AG04449 (cell line): ENCODE measurements at regions not wholly inside any gene's neighbourhood (a gene's known extent, or its start where the extent isn't known, plus 50 kb on each side); places are given as distances from the start of the nearest gene placed in this dataset.
"Not testable (repeated sequence)": the region's sequence is repeated elsewhere in the genome, so short reads cannot be mapped to it uniquely, and the experiment has no call there.

Source experiments
- CTCF ChIA-PET: fragments of 350-600 bp; formaldehyde crosslinking; extraction: SDS; loops from one replicate; lab custom pipeline; 2021; ENCODE audit warnings: antibody characterized with exemption; lab: Yijun Ruan, JAX
- POLR2A ChIA-PET: fragments of 400-600, 350-600 bp; formaldehyde crosslinking; extraction: SDS; loops from one replicate; lab custom pipeline; 2020; ENCODE audit warnings: antibody characterized with exemption, inconsistent platforms; lab: Yijun Ruan, JAX
- DNase-seq: peaks from one replicate; pipeline ENCODE4 v3.0.0-alpha.2; 2010; ENCODE audit warnings: low read depth, low spot score
- H3K4me3 ChIP-seq: 2 replicates; pipeline ENCODE4 v1.5.1; 2011; ENCODE audit warnings: low read depth, mild to moderate bottlenecking, control low read depth, low read length
- TF ChIP-seq, protein P1 (sequence below): IDR thresholded peaks from one replicate; pipeline ENCODE4 v1.5.1; 2011; ENCODE audit warnings: mild to moderate bottlenecking, moderate library complexity, low read length, control low read depth, inconsistent platforms; ENCODE audit not compliant: insufficient read depth; ENCODE audit errors: missing control alignments

DNA sequence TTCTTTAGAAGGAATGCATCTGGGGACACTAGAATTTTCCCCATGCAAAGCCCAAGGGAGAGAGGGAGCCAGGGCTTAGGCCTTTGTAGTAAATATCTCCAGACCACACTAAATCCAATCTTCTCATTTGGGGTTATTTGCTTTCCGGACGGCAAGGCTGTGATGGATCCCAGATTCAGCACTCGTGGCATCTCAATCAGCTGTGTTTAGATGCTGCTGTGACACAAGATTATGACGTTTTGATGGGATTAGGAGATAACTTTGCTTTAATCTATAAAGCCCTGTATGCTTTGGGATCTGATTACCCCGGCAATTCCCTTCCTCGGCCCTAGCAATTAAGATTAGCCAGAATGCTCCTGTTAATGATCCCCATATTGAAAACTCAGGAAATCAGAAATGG lies 686.7 kb upstream of the TBX3 start:
- TF ChIP-seq, protein P1, sequence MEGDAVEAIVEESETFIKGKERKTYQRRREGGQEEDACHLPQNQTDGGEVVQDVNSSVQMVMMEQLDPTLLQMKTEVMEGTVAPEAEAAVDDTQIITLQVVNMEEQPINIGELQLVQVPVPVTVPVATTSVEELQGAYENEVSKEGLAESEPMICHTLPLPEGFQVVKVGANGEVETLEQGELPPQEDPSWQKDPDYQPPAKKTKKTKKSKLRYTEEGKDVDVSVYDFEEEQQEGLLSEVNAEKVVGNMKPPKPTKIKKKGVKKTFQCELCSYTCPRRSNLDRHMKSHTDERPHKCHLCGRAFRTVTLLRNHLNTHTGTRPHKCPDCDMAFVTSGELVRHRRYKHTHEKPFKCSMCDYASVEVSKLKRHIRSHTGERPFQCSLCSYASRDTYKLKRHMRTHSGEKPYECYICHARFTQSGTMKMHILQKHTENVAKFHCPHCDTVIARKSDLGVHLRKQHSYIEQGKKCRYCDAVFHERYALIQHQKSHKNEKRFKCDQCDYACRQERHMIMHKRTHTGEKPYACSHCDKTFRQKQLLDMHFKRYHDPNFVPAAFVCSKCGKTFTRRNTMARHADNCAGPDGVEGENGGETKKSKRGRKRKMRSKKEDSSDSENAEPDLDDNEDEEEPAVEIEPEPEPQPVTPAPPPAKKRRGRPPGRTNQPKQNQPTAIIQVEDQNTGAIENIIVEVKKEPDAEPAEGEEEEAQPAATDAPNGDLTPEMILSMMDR: no peak
- no peak overlapping the region for H3K4me3 ChIP-seq
- POLR2A ChIA-PET: no interaction called here
- CTCF ChIA-PET: interaction anchor here (0.9 kb wide), 1 partner anchor 9 kb away, joined by 3 read pairs; no protein-coding TSS in a partner anchor
- DNase-seq: no peak

DNA sequence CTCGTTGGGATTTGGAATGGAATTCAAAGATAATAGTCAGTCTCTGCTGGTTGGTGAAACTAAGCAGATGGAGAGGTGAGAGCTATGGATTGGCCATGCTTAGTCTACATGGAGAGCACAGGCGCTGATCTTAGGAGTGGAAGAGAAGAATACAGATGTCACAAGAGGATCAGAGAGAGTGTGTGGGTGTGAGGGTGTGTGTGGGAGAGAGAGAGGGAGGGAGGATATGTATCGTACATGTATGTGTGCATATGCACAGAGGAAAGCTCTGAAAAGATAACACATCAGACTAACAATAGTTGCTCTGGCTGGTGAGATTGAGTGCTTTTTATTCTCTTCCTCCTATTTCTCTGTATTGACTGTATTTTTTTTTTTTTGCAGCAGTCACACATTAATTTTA lies 686.2 kb upstream of the TBX3 start:
- POLR2A ChIA-PET: no interaction called here
- CTCF ChIA-PET: interaction anchor here (0.9 kb wide), 1 partner anchor 9 kb away, joined by 3 read pairs; no protein-coding TSS in a partner anchor
- TF ChIP-seq, protein P1: no peak
- H3K4me3 ChIP-seq: no peak overlapping the region
- no peak for DNase-seq

- POLR2A ChIA-PET, CTCF ChIA-PET, DNase-seq, H3K4me3 ChIP-seq: not testable (repeated sequence)
Observed at GRCh38 chr12:115366277-115366676, 682.3 kb upstream of the TBX3 start.

DNA sequence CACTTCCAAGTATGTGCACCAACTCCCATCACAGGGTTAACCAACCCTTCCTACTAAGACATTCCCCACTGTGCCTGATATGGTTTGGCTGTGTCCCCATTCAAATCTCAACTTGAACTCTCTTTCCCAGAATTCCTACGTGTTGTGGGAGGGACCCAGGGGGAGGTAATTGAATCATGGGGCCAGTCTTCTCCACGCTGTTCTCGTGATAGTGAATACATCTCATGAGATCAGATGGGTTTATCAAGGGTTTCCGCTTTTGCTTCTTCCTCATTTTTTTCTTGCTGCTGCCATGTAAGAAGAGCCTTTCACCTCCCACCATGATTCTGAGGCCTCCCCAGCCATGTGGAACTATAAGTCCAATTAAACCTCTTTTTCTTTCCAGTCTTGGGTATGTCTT lies 681.8 kb upstream of the TBX3 start:
- POLR2A ChIA-PET, CTCF ChIA-PET, DNase-seq, H3K4me3 ChIP-seq: not testable (repeated sequence)

GRCh38 chr12:115364921-115365320 lies 680.9 kb upstream of the TBX3 start:
- DNase-seq: no peak
- ChIA-PET CTCF (interaction anchor here (0.6 to 1.5 kb wide), 3 partner anchors 10 to 388 kb away, joined by 3 to 5 read pairs (median 3); no protein-coding TSS in a partner anchor), POLR2A (no interaction called here)
- no peak overlapping the region for H3K4me3 ChIP-seq
- TF ChIP-seq, protein P1: no peak

DNA sequence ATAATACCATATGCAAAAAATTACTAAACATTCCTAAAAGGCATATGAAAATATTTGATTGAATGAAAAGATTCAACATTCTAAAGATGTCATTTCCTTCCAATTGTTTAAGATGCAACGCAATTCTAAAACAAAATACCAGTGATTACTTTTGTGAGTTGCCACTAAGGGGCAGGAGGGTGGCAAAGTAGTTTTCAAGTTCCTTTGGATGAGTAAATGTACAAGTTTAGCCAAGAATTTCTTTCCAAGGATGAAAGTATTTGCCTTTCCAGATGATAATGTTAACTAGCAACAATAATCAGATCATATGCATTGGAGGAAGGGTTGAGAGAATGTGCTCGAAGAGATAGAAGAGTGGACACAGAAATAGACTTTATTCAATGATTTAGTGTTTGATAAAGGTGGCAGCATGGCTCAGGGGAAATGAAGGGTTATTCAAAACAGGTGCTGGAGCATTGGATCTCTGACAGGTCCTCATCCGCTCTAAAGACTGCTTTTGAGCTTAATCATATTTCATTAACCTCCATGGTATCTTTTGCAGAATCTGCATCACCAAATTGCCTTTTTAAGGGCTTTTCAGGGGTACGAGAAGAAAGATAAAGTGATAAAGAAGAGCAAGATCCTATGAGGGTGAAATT lies 678.5 kb upstream of the TBX3 start:
- no peak overlapping the region for H3K4me3 ChIP-seq
- POLR2A ChIA-PET: no interaction called here
- CTCF ChIA-PET: interaction anchor here (1.2 to 1.3 kb wide), 2 partner anchors 8 to 390 kb away, joined by 3 to 4 read pairs; no protein-coding TSS in a partner anchor
- TF ChIP-seq, protein P1: peak; percentile 19
- DNase-seq: no peak

- H3K4me3 ChIP-seq: no peak overlapping the region
- no peak for DNase-seq
- TF ChIP-seq, protein P1: no peak
- CTCF ChIA-PET: no interaction called here
- POLR2A ChIA-PET: no interaction called here
Observed at GRCh38 chr12:115357681-115358080, 673.7 kb upstream of the TBX3 start.
